GM19397 (cell line): ENCODE measurements at regions not wholly inside any gene's neighbourhood (a gene's known extent, or its start where the extent isn't known, plus 50 kb on each side); places are given as distances from the start of the nearest gene placed in this dataset.

Experiments used
- ATAC-seq: cut with Tn5 transposase; IDR thresholded peaks from one replicate; pipeline ENCODE4 v1.9.1; 2021; ENCODE audit warnings: mild to moderate bottlenecking, moderate library complexity; ENCODE audit not compliant: unreplicated experiment

- ATAC-seq: no peak
Observed at GRCh38 chr7:131194070-131194865, 133.4 kb upstream of the MKLN1 start.

GRCh38 chr7:131196803-131197202 lies 130.9 kb upstream of the MKLN1 start:
- no peak for ATAC-seq

GRCh38 chr7:131197920-131198615 lies 129.6 kb upstream of the MKLN1 start:
- no peak for ATAC-seq

GRCh38 chr7:131202451-131202850 lies 125.2 kb upstream of the MKLN1 start:
- ATAC-seq: no peak

GRCh38 chr7:131203291-131203976 lies 124.2 kb upstream of the MKLN1 start:
- no peak for ATAC-seq

GRCh38 chr7:131208777-131209176 lies 118.9 kb upstream of the MKLN1 start:
- ATAC-seq: no peak

- ATAC-seq: no peak
Observed at GRCh38 chr7:131210618-131211017, 117.1 kb upstream of the MKLN1 start.

GRCh38 chr7:131211500-131211899 lies 116.2 kb upstream of the MKLN1 start:
- no peak for ATAC-seq

- no peak for ATAC-seq
Observed at GRCh38 chr7:131212114-131212513, 115.6 kb upstream of the MKLN1 start.

- ATAC-seq: no peak
Observed at GRCh38 chr7:131218727-131219128, 108.9 kb upstream of the MKLN1 start.

GRCh38 chr7:131219312-131220041 lies 108.2 kb upstream of the MKLN1 start:
- no peak for ATAC-seq

- ATAC-seq: no peak
Observed at GRCh38 chr7:131221061-131221460, 106.6 kb upstream of the MKLN1 start.

GRCh38 chr7:131222171-131222570 lies 105.5 kb upstream of the MKLN1 start:
- ATAC-seq: no peak

GRCh38 chr7:131223151-131223550 lies 104.5 kb upstream of the MKLN1 start:
- ATAC-seq: no peak

- no peak for ATAC-seq
Observed at GRCh38 chr7:131224996-131225395, 102.7 kb upstream of the MKLN1 start.

GRCh38 chr7:131225619-131226513 lies 101.8 kb upstream of the MKLN1 start:
- no peak for ATAC-seq

GRCh38 chr7:131226514-131226865 lies 101.2 kb upstream of the MKLN1 start:
- ATAC-seq: no peak

- peak; percentile 71 for ATAC-seq
Observed at GRCh38 chr7:131231381-131232220, 96.1 kb upstream of the MKLN1 start.

- no peak for ATAC-seq
Observed at GRCh38 chr7:131232768-131233167, 94.9 kb upstream of the MKLN1 start.
